ENCODE measurements at regions not wholly inside any gene's neighbourhood (a gene's known extent, or its start where the extent isn't known, plus 50 kb on each side); places are given as distances from the start of the nearest gene placed in this dataset.

DNA sequence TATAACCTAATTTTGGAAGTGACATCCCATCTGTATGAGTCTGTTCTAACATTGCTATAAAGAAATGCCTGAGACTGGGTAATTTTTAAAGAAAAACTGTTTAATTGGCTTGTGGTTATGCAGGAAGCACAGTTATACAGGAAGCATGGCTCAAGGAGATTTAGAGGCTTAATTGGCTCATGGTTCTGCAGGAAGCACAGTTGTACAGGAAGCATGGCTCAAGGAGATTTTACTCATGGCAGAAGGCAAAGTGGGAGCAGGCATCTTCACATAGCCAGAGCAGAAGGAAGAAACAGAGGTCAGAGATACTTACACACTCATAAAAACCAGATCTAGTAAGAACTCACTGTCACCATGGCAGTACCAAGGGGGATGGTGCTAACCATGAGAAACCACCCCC is 193.1 kb upstream of the ADAMTS9 start:
- no peak for TF ChIP-seq EZH2 (IDR thresholded peaks at IDR 0.05; ENCODE audit: insufficient read depth, poor library complexity, severe bottlenecking)
- TF ChIP-seq EZH2phosphoT487 (IDR thresholded peaks at IDR 0.05; ENCODE audit: insufficient read depth, low read depth) = no peak
